ENCODE measurements at regions not wholly inside any gene's neighbourhood (a gene's known extent, or its start where the extent isn't known, plus 50 kb on each side); places are given as distances from the start of the nearest gene placed in this dataset.
A peak's percentile ranks its signal among the peaks of the same experiment; 100 is the strongest.

DNA sequence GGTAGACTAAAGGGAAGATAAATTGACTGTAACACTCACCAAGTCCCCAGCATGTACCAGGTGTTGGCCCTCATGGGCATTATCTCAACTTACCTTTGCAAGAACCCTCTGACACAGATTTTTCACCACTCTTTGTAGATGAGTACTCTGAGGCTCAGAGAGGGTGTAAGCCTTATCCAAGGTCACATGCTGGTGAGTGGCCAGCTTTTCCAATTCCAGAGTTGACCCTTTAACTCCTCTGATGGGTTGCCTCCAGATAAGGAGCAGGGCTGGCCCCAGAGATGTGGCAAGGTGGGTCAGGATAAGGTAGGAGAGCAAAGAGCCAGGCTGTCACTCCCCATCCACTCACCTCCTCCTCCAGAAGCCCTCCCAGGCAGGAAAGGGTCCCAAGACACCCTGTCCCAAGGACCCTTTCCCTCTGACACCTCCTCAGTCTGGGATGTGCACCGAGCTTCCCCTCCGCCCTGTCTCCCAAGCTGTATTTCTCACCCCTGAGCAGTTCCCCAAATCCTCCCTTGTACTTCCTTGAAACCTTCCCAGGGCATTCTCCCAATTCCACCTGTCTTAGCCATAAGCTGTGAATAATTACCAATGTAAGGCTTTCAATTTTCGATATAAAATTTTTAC is 165.9 kb downstream of the ZFP36L2 start:
- DNase-seq (ENCODE audit: extremely low spot score, insufficient read length, low read depth), result no peak
- no peak for FAIRE-seq

DNA sequence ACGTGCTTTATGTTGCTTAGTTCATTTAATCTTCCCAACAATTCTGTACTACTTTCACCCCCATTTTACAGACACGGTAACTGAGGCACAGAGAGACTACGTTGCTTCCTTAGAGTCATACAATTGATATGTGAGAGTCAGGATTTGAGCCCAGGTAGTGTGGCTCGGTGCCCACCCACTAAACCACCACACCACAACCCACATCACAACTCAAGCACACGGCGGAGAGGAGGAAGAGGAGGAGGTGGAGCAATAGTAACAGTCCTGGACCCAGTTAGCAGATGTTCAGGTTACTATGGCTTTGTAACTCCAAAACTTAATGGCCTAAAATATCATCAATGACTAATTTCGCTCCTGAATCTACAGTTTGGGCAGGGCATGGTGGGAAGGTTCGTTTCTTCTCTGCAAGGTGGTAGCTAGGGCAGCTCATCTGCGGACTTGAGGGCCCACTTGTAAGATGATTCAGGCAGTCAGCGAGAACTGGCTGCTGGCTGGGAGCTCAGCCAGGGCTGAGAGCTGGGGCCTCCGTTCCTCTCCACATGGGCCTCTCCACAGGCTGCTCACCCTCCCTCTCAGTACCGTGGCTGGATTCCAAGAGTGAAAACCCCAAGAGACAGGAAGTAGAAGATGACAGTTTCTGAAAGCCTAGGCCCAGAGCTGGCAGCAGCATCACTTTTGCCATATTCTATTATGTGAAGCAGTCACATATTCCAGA is 167.1 kb downstream of the ZFP36L2 start:
- no peak for DNase-seq (ENCODE audit: extremely low spot score, insufficient read length, low read depth)
- FAIRE-seq, result peak; percentile 74

DNA sequence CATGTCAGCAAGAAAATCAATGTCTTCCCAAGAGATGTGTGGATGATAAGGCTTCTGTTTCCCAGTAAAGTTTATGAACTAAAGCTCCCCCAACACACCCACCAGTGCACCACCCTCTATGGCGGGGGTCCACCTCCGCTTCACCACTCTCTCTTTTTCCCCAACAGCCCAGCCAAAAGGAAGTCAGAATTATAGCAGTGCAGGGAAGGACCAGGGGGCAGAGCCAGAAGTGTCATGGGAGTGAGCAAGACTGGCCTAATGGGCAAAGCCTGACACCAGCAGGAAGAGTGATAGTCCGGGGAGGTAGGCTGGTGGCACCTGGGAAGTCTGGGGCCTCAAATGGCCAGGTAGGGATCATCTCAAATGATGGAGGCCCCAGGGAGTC is 167.7 kb downstream of the ZFP36L2 start:
- FAIRE-seq (no peak), DNase-seq (ENCODE audit: extremely low spot score, insufficient read length, low read depth) (no peak)

DNA sequence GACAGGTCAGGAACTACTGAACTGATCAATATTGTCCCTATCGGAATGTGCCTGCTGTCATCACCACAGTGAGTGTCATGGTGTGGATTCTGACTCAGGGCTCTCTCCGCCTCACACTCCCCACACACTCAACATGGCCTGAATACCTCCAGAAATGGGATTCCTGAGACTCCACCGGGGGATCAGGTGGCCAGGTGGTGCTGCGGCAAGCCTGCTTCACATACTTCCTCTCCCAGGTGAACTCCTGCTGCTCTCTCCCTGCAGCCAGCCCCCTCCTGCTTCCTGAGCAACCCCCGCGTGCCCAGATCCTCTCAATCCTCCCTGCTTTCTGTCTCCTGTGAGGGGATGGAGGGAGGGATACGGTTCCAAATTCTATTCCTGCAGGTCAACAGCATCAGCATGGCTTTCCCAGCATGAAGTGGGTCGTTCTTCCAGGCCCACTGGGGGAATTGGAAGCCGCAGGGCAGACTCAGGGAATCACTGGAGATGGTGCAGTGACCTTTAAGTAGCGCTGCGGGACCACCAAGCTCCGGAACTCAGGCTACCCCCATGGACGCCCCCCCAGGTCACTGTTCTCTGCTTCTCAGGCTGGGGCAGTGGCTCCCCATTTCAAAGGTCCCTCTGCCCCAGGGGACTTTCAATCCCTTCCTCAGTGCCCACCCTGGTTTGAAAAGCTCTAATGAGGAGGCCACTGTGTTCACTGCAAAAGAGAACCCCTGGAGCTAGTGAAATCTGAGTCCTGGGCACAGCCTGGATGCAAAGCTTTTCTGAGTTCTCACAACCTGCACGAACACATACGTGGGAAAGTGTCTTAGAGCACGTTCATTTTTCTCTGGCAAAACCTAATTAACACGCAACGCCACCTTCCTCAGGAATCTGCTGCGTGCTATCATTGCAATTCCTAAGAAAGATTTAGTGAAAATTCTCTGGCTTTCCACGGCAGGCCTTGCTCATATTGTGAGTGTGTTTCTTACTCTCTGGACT is 168.4 kb downstream of the ZFP36L2 start:
- FAIRE-seq, result no peak

DNA sequence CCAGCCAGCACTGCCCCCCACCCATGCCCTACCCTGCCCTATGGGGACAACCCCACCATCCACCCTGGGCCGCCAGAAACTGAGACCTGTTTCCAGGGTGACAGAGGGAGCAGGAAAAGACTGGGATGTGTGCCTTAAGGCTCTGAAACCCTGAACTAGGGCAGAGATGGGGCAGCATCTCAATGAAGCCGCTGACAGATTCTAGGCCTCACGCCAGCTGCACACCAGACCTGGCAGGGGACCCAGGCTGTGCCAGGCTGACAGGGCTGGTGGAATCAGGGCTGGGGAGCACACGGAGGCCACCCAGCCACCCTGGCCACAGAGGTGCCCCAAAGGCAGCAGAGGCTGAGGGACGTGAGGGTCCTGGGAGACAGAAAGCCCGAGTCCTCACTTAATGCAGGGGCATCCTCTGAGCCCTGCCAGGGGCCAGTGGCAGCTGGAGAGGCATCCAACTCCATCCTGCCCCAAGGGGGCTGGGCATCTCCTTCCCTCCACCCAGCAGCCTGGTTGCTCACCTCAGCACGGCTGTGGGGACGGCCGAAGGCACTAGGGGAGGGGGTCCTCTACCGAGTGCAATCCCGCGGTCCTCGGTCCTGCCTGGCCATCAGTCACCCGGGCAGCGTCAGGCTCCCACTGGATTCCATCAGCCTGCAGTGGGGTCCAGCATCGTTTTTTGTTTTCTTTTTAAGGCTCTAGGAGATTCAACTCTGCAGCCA is 169.2 kb downstream of the ZFP36L2 start:
- DNase-seq (ENCODE audit: extremely low spot score, insufficient read length, low read depth), result no peak

More for the DNA sequence above, 168.4 kb downstream of the ZFP36L2 start:
- DNase-seq (ENCODE audit: extremely low spot score, insufficient read length, low read depth), result no peak

DNA sequence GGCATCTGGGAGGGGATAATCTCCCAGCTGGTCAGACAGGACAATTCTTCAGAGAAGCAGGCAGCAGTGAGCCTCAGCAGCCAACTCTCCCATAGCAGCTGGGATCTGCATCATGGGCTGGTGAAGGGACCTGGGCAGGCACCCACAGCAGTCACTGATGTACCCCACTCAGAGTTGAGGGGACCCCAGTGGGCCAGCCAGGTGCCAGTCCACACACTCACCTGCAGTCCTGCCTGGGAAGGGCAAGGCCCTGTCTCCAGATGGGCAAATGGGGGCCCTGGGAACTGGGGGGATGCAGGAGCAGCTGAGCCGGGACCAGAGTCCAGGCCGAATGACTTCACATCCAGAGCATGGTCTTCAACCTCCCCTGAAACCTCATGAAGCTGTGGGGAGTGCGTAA is 170.4 kb downstream of the ZFP36L2 start:
- no peak for FAIRE-seq
- DNase-seq (ENCODE audit: extremely low spot score, insufficient read length, low read depth), result no peak

More for the DNA sequence above, 169.2 kb downstream of the ZFP36L2 start:
- no peak for FAIRE-seq

DNA sequence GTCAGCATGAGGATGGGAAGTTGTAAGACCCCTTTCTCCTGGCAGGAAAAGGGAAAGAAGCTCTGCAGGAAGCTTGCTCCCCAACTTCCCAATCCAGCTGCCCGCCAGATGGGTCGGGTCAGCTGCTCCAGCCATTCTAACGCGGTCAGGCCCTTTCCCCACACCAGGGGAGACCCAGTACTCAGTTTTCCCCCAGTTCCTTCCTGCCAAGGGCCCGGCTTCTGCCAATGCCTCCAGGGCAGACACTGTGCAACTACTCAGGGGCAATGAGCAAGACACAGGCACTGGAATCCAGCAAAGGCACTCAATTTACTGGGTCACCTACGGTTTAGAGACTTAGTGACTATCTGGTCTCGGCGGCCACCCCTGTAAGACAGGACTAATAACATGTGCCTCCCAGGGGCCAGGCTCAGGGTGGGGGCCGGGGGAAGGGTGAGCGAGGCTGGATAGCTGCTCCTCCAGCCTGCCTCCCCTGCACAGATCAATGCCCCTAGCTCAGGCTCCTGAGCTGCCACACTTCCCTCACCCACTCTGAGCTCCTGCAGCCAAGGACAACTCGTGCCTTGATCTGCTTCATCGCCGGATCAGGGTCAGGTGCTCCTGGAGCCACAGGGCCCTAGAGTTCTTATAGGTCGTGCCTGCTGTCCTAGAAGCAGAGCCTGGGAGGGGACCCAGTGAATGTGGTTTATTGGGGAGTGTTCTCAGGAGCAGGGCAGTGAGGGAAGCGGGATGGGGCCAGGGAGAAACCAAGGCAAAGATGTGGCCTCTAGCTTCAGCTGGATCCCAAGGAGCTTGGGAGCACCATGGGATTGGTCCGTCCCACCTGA is 171.1 kb downstream of the ZFP36L2 start:
- no peak for FAIRE-seq

DNA sequence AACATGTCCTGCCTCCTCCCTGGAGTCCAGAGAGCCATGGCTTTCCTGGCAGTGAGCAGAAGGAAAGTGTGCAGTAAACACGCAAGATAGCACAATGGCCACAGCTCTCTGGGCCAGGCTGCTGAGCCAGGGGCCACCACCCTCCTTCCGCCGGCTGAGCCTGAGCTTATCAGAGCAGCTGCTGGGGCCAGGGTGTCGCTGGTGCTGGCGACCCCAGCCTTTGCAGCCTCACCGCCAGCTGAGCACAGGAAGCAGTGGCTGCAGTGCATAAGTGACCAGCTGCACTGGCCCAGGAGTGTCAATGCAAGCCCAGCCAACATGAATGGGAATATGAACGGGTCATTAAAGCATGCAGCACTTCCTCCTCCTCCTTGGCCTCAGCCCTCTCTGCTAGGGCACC is 172.0 kb downstream of the ZFP36L2 start:
- DNase-seq (ENCODE audit: extremely low spot score, insufficient read length, low read depth) (no peak), FAIRE-seq (no peak)

More for the DNA sequence above, 171.1 kb downstream of the ZFP36L2 start:
- DNase-seq (ENCODE audit: extremely low spot score, insufficient read length, low read depth), result no peak

DNA sequence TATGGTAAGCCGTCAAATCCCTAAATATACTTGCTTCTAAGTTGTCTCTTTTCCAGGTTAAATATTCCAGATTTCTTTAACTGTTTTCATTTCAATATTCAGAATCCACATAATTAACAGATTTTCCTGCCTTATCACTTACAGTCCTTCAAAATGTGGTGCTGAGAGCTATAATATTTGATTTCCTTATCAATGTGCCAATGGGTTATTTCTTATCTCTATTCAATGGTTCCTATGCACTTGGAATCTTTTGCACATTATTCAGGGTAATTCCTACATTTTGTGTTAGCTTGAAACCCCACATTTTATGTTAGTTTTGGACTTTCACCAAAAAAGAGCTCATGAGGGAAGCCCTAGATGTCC is 173.5 kb downstream of the ZFP36L2 start:
- no peak for FAIRE-seq
- DNase-seq (ENCODE audit: extremely low spot score, insufficient read length, low read depth), result no peak

DNA sequence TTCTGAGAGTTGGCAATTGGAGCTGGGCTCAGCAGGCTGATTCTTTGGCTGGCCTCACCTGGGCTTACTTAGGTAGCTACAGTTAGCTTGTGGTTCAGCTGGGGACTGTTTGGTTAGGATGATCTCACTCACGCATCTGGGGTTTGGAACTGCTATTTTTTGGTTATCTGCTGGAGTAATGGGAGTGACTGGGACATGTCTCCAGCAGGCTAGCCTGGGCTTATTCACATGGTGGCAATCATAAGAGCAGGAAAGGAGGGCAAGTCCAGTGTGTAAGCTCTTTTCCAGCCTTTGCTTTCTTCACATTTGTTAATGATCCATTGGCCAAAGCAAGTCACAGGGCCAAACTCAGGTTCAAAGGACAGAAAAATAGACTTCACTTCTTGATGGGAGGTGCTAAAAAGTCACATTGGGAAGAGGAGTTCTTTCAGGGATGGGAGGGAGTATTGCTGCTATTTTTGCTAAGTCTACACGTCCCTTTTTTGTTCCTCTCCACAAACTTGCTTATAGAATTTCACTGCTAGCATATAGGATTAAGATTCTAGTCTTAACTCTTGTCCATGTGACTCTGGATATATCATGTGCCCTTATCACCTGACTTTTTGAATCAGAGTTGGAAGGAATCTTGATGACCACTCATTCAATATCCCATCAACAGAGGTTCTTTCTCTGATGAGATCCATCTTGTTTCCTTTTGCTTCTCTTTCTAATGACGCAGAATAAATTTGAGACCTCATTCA is 174.0 kb downstream of the ZFP36L2 start:
- DNase-seq (ENCODE audit: extremely low spot score, insufficient read length, low read depth) (no peak), FAIRE-seq (no peak)

DNA sequence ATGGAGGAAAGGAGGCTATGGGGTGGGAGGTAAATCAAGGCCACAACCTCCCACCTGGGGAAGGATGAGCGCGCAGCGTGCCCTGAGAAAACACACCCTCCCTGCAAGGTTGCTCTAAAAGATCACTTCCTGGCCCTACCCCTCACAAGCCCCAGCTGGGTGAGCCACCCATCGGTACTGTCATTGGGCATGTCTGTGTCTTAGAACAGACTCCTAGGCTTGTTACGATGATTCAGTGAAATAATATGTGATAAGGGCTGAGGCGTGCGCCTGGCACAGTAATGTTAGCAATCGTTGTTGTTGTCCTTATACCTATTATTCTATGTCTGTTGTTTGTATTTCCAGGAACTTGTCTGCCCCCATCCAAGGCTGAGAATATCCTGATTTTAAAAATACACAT is 175.1 kb downstream of the ZFP36L2 start:
- no peak for DNase-seq (ENCODE audit: extremely low spot score, insufficient read length, low read depth)
- no peak for FAIRE-seq

DNA sequence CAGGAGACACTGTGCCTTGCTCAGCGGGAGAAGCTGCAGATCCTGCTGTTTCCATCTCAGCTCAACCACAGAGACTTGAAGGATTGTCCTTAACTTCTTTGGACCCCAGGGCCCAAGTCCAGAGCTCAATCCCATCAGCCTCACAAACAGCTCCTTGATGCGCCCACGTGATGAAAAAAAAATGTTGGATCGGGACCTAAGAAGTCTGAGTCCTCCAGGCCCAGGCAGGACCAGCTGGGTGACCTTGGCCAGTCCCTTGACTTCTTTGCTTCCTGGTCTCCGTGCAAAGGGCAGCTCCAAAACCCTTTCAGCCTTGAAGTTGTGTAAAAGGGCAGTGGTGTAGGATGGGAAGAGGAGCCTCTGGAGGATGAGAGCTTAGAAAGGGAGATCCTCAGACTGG is 175.5 kb downstream of the ZFP36L2 start:
- DNase-seq (ENCODE audit: extremely low spot score, insufficient read length, low read depth), result no peak
- FAIRE-seq, result no peak

DNA sequence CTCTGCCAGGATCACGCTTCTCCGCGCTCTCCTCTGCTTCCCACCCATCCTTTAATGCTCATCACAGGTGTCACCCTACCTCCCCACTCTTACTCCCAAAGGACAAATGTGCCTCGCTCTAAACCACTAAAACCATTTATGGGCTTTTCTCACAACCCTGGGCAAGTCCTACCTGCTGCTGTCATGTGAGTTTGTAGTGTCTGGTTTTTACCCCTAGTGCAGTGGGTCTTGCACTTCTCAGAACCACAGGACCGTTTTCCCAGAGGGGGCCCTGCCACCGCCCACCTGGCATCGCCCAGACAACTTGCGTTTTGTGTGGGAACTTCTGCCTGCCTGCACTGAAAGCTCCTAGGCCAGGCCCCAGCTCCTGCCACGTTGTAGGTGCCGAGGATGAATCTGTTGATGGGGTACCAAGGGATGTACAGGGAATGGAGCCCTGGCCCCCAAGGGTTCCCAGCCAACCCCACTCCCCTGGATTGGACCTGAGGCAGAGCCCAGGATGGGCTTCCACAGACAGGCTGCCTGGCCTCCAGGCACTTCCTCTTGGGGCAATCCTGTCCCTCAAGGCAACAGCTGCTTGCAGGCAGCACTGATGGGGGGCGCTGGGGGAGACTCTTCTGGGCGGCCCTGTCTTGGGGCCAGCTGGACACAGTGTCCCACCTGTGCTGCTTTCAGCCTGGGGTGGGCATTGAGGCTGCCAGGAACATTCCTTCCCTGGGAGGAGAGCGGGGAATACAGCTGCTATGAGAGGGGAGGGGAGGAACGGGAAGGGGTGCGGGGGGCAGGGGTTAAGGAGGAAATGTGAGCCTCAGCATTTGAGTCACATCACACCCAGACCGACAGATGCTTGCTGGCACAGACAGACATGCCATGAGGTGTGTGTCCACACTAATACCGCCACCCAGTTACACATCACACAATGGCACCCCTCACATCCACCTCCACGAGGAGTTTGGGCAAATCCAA is 176.3 kb downstream of the ZFP36L2 start:
- DNase-seq (ENCODE audit: extremely low spot score, insufficient read length, low read depth) (no peak), FAIRE-seq (no peak)

DNA sequence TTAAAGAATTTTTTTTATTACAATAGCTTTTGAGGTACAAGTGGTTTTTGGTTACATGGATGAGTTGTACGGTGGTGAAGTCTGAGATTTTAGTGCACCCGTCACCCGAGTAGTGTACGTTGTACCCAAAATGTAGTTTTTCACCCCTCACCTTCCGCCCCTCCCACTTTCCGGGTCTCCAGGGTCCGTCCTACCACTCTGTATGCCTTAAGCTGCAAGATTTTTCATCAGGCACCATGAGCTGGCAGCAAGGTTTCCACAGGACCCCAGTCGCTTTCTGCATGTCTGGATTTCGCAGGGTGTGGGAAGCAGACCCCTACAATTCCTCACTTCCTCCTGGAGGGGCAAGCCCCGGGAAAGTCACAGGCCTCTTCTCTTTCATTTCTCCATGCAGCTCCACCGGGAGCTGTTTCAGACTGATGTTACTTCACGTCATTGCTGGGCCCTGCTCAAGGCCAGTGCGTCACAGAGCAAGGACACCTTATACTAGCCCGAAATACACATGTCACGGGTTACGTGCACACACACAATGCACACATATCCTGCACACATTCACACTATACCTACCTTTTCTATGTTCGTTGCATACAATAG is 179.1 kb downstream of the ZFP36L2 start:
- no peak for FAIRE-seq

DNA sequence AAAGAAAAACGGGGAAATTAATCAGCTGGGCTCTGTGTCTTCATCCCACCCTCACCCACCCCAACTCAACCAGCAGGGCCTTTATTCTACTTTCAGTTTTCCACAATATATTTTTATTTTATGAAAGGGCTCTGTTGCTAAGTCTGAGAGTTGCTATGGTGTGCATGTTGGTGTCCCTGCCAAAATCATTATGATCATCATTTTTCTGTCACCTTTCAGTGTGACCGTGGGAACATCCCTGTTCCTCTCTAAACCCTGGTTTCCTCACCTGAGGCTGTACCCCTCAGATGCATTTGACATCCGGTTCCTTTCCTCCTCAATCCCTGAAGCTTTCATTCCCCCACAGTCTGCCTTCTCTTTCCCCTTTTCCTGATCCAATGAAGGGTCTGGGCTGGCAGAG is 180.5 kb downstream of the ZFP36L2 start:
- FAIRE-seq, result no peak
- no peak for DNase-seq (ENCODE audit: extremely low spot score, insufficient read length, low read depth)

More for the DNA sequence above, 179.1 kb downstream of the ZFP36L2 start:
- DNase-seq (ENCODE audit: extremely low spot score, insufficient read length, low read depth), result no peak

DNA sequence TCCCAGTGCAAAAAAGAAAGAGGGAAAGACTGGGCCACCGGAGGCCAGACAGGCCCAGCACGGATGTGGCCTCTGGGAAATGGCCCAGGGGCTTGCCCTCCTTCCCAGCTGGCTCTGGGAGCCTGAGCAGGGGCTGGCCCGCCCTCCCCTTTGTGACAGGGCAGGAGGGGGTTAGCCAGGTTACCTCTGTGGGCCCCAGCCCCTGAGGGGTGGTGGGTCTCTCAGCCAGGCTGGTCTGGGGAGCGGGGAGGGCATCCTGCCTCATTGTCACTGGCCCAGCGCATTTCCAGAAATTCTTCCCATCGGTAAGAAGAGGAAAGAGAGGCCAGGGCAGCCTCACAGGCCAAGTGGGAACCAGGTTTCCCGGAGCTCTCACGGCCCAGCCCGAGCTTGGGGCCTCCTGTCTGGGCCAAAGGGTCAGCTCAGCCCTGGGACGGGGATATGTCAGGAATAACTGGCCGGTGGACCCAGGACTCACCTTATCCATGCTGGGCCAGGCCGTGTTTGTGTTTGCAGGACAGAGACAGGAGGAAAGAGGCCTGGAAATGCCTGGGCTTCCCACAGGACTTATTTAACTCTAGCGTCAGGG is 182.2 kb downstream of the ZFP36L2 start:
- FAIRE-seq, result no peak
- DNase-seq (ENCODE audit: extremely low spot score, insufficient read length, low read depth), result no peak

DNA sequence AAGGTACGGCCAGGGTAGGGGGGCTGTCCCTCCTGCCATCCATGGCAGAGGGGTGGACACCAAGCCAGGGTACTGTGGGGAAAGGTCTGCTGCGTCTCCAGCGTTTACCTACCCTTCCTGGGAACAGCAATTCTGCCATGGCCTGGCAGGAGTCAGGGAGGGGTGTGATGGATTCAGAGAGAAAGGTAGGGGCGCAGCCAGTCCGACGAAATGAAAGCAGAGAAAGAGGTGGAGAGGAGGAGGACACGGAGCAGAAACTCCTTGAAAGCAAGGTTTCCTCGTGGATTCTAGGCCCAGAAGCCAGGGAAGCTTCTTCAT is 182.9 kb downstream of the ZFP36L2 start:
- no peak for DNase-seq (ENCODE audit: extremely low spot score, insufficient read length, low read depth)
- no peak for FAIRE-seq

Measured in GM18507 (cell line).